KMS-11 (cell line): ENCODE measurements at regions not wholly inside any gene's neighbourhood (a gene's known extent, or its start where the extent isn't known, plus 50 kb on each side); places are given as distances from the start of the nearest gene placed in this dataset.

Experiments
- H2AFZ ChIP-seq: fragments of 200-600 bp; sonication (generic); 2 replicates; pipeline ENCODE4 v1.6.1; 2016; ENCODE audit warnings: antibody characterized with exemption, mixed run types, low read depth
- H3K27ac ChIP-seq: fragments of 200-600 bp; sonication (generic); 2 replicates; pipeline ENCODE4 v1.6.1; 2016; ENCODE audit warnings: mild to moderate bottlenecking, mixed run types
- H3K27me3 ChIP-seq: fragments of 200-600 bp; sonication (generic); 2 replicates; pipeline ENCODE4 v1.6.1; 2017; ENCODE audit warnings: mild to moderate bottlenecking, low read depth, mixed run types, moderate library complexity; ENCODE audit not compliant: insufficient read depth
- H3K36me3 ChIP-seq: fragments of 200-600 bp; sonication (generic); 2 replicates; pipeline ENCODE4 v1.6.1; 2017; ENCODE audit warnings: mild to moderate bottlenecking, mixed run types; ENCODE audit not compliant: insufficient read depth
- H3K4me1 ChIP-seq: fragments of 200-600 bp; sonication (generic); 2 replicates; pipeline ENCODE4 v1.6.1; 2016; ENCODE audit warnings: mild to moderate bottlenecking, low read depth, mixed run types; ENCODE audit not compliant: poor library complexity, severe bottlenecking
- H3K4me2 ChIP-seq: fragments of 200-600 bp; sonication (generic); 2 replicates; pipeline ENCODE4 v1.7.0; 2016; ENCODE audit warnings: mild to moderate bottlenecking, mixed run types
- H3K4me3 ChIP-seq: fragments of 200-600 bp; sonication (generic); IDR thresholded peaks from 2 replicates; pipeline ENCODE4 v1.6.1; 2017; ENCODE audit warnings: low read depth, low read length, mixed read lengths; ENCODE audit not compliant: insufficient read depth
- H3K79me2 ChIP-seq: fragments of 200-600 bp; sonication (generic); 2 replicates; pipeline ENCODE4 v1.6.1; 2016; ENCODE audit warnings: low read depth, mixed run types; ENCODE audit not compliant: insufficient read depth
- H3K9ac ChIP-seq: fragments of 200-600 bp; sonication (generic); 2 replicates; pipeline ENCODE4 v1.6.1; 2016; ENCODE audit warnings: mild to moderate bottlenecking, mixed run types
- H4K20me1 ChIP-seq: fragments of 200-600 bp; sonication (generic); 2 replicates; pipeline ENCODE4 v1.6.1; 2016; ENCODE audit warnings: mild to moderate bottlenecking, mixed run types; ENCODE audit not compliant: insufficient read depth
- CTCF ChIP-seq: fragments of 200-600 bp; sonication (generic); conservative IDR thresholded peaks from 2 replicates; pipeline ENCODE4 v1.6.1; 2017; ENCODE audit warnings: low read depth, mild to moderate bottlenecking, antibody characterized with exemption, low read length, moderate library complexity, mixed read lengths

GRCh38 chr22:48779211-48779643, 1048.4 kb downstream of the BRD1 start:
- no peaks in the 10 kb centered on the region for H3K4me1 ChIP-seq
- no peak overlapping the region for H3K27ac ChIP-seq
- H3K9ac ChIP-seq, result no peak overlapping the region
- no peaks in the 10 kb centered on the region for H4K20me1 ChIP-seq
- H3K4me2 ChIP-seq, result no peak overlapping the region
- H3K36me3 ChIP-seq, result no peaks in the 10 kb centered on the region
- no peaks in the 10 kb centered on the region for H3K27me3 ChIP-seq
- H3K79me2 ChIP-seq, result no peaks in the 10 kb centered on the region
- no peak overlapping the region for H3K4me3 ChIP-seq
- H2AFZ ChIP-seq, result no peak overlapping the region
- TF ChIP-seq CTCF, result no peak

- TF ChIP-seq CTCF, result no peak
- no peak overlapping the region for H3K27ac ChIP-seq
- H4K20me1 ChIP-seq, result no peaks in the 10 kb centered on the region
- no peaks in the 10 kb centered on the region for H3K4me1 ChIP-seq
- no peaks in the 10 kb centered on the region for H3K27me3 ChIP-seq
- H3K4me3 ChIP-seq, result no peak overlapping the region
- no peaks in the 10 kb centered on the region for H3K36me3 ChIP-seq
- H3K9ac ChIP-seq, result no peak overlapping the region
- H2AFZ ChIP-seq, result no peak overlapping the region
- H3K79me2 ChIP-seq, result no peaks in the 10 kb centered on the region
- no peak overlapping the region for H3K4me2 ChIP-seq
Measured at GRCh38 chr22:48778308-48779195, 1049.1 kb downstream of the BRD1 start.

GRCh38 chr22:48772286-48772907, 1055.3 kb downstream of the BRD1 start:
- H3K9ac ChIP-seq, result no peak overlapping the region
- no peak overlapping the region for H3K4me2 ChIP-seq
- no peak for TF ChIP-seq CTCF
- no peak overlapping the region for H2AFZ ChIP-seq
- no peaks in the 10 kb centered on the region for H3K27me3 ChIP-seq
- no peak overlapping the region for H3K27ac ChIP-seq
- no peaks in the 10 kb centered on the region for H4K20me1 ChIP-seq
- no peaks in the 10 kb centered on the region for H3K79me2 ChIP-seq
- H3K4me1 ChIP-seq, result no peaks in the 10 kb centered on the region
- H3K36me3 ChIP-seq, result no peaks in the 10 kb centered on the region
- no peak overlapping the region for H3K4me3 ChIP-seq

- Histone ChIP-seq H3K4me2 (no peak overlapping the region), H3K4me3 (no peak overlapping the region), H3K36me3 (no peaks in the 10 kb centered on the region), H3K4me1 (no peaks in the 10 kb centered on the region), H3K27ac (no peak overlapping the region), H2AFZ (no peak overlapping the region), H3K9ac (no peak overlapping the region), H3K27me3 (no peaks in the 10 kb centered on the region), H3K79me2 (no peaks in the 10 kb centered on the region), H4K20me1 (no peaks in the 10 kb centered on the region)
- no peak for TF ChIP-seq CTCF
Measured at GRCh38 chr22:48765595-48765994, 1062.1 kb downstream of the BRD1 start.
